ENCODE measurements at regions not wholly inside any gene's neighbourhood (a gene's known extent, or its start where the extent isn't known, plus 50 kb on each side); places are given as distances from the start of the nearest gene placed in this dataset.

GRCh38 chr7:50832744-50833143 lies 50.0 kb upstream of the GRB10 start:
- 12% methylated on average over 3 of the region's 3 CpGs for WGBS (ENCODE audit: low lambda C conversion rate)
- no peak overlapping the region for H3K9ac ChIP-seq
- POLR2A ChIA-PET: no interaction called here
- TF ChIP-seq SMC3 (IDR thresholded peaks at IDR 0.05; ENCODE audit: low read depth, low read length): no peak
- TF ChIP-seq, protein P1, sequence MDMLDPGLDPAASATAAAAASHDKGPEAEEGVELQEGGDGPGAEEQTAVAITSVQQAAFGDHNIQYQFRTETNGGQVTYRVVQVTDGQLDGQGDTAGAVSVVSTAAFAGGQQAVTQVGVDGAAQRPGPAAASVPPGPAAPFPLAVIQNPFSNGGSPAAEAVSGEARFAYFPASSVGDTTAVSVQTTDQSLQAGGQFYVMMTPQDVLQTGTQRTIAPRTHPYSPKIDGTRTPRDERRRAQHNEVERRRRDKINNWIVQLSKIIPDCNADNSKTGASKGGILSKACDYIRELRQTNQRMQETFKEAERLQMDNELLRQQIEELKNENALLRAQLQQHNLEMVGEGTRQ (IDR thresholded peaks at IDR 0.05; ENCODE audit: borderline replicate concordance, low read depth, low read length): no peak
- no peak for TF ChIP-seq NRF1 (IDR thresholded peaks at IDR 0.05; ENCODE audit: low read depth, low read length)
- no peak for TF ChIP-seq MEF2A (IDR thresholded peaks at IDR 0.05; ENCODE audit: borderline replicate concordance, low read depth)
- TF ChIP-seq CTCF (IDR thresholded peaks at IDR 0.05): no peak
- no peak for TF ChIP-seq RFX5 (IDR thresholded peaks at IDR 0.05; ENCODE audit: low read length)
- TF ChIP-seq, protein P2, sequence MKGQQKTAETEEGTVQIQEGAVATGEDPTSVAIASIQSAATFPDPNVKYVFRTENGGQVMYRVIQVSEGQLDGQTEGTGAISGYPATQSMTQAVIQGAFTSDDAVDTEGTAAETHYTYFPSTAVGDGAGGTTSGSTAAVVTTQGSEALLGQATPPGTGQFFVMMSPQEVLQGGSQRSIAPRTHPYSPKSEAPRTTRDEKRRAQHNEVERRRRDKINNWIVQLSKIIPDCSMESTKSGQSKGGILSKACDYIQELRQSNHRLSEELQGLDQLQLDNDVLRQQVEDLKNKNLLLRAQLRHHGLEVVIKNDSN (IDR thresholded peaks at IDR 0.05; ENCODE audit: borderline replicate concordance, low read depth): no peak
- no peak for TF ChIP-seq PBX3 (IDR thresholded peaks at IDR 0.05)
- TF ChIP-seq FOXM1 (IDR thresholded peaks at IDR 0.05; ENCODE audit: low read depth): no peak
- no peak for TF ChIP-seq JUND (IDR thresholded peaks at IDR 0.05)
- TF ChIP-seq GABPA (IDR thresholded peaks at IDR 0.05; ENCODE audit: low read depth): no peak
- TF ChIP-seq TEAD4 (IDR thresholded peaks at IDR 0.05; ENCODE audit: borderline replicate concordance, insufficient read depth): no peak
- no peak for TF ChIP-seq EP300 (IDR thresholded peaks at IDR 0.05; ENCODE audit: borderline replicate concordance in 1 of 2, low read depth in 1 of 2, low read length in 1 of 2)
- no peak for TF ChIP-seq NFIC (IDR thresholded peaks at IDR 0.05; ENCODE audit: borderline replicate concordance)
- TF ChIP-seq EZH2phosphoT487 (IDR thresholded peaks at IDR 0.05; ENCODE audit: borderline replicate concordance, low read depth): no peak
- no peak for TF ChIP-seq YY1 (IDR thresholded peaks at IDR 0.05; ENCODE audit: low read depth)
- no peak for TF ChIP-seq TCF12 (IDR thresholded peaks at IDR 0.05)
- H3K4me3 ChIP-seq (ENCODE audit: low read depth in 2 of 2, low read length in 1 of 2): no peak overlapping the region
- no peak overlapping the region for H2AFZ ChIP-seq (ENCODE audit: low read depth)
- CTCF ChIA-PET: no interaction called here
- no peak overlapping the region for H3K27ac ChIP-seq (ENCODE audit: low read depth in 2 of 2, low read length in 1 of 2)
- H3K36me3 ChIP-seq (replicated peaks in 1 of 2; ENCODE audit: control insufficient read depth in 1 of 2, insufficient read depth in 2 of 2, low read length in 1 of 2): no peaks in the 10 kb centered on the region
- no peaks in the 10 kb centered on the region for H4K20me1 ChIP-seq (ENCODE audit: insufficient read depth)
- H3K9me3 ChIP-seq: no peaks in the 10 kb centered on the region
- H3K9me2 ChIP-seq: no peaks in the 10 kb centered on the region
- H3K4me2 ChIP-seq: 0 out of 2 replicates have a peak overlapping the region, but pooled peaks have one; percentile 2
- DNase-seq: no peak
- no peaks in the 10 kb centered on the region for H3K79me2 ChIP-seq (ENCODE audit: insufficient read depth)
- peaks cover 24% of the 10 kb centered on the region for H3F3A ChIP-seq (replicated peaks; ENCODE audit: insufficient read depth)
- no peaks in the 10 kb centered on the region for H3K27me3 ChIP-seq (ENCODE audit: insufficient read depth)
- peaks cover 0 to 5% of the 10 kb centered on the region in 2 experiments; a peak in 1 of 4 replicates for H3K4me1 ChIP-seq (ENCODE audit: control insufficient read depth in 1 of 2, insufficient read depth in 2 of 2, low read depth in 1 of 2, low read length in 1 of 2)

Small RNA genes lying in the stretch of these regions (small RNA-seq; reads per million reads assigned to genes)
- gene AC009296.1: 0 reads per million in 7 experiments
- gene RF00394: 0 reads per million in 7 experiments

Measured in SK-N-SH (cell line).